HG02981 (cell line): ENCODE measurements at regions not wholly inside any gene's neighbourhood (a gene's known extent, or its start where the extent isn't known, plus 50 kb on each side); places are given as distances from the start of the nearest gene placed in this dataset.

Source experiments
- ATAC-seq: cut with Tn5 transposase; IDR thresholded peaks from one replicate; pipeline ENCODE4 v1.9.1; 2021; ENCODE audit warnings: mild to moderate bottlenecking, moderate library complexity; ENCODE audit not compliant: unreplicated experiment

GRCh38 chr15:69988541-69989225 is 109.0 kb downstream of the TLE3 start:
- ATAC-seq, result no peak

DNA sequence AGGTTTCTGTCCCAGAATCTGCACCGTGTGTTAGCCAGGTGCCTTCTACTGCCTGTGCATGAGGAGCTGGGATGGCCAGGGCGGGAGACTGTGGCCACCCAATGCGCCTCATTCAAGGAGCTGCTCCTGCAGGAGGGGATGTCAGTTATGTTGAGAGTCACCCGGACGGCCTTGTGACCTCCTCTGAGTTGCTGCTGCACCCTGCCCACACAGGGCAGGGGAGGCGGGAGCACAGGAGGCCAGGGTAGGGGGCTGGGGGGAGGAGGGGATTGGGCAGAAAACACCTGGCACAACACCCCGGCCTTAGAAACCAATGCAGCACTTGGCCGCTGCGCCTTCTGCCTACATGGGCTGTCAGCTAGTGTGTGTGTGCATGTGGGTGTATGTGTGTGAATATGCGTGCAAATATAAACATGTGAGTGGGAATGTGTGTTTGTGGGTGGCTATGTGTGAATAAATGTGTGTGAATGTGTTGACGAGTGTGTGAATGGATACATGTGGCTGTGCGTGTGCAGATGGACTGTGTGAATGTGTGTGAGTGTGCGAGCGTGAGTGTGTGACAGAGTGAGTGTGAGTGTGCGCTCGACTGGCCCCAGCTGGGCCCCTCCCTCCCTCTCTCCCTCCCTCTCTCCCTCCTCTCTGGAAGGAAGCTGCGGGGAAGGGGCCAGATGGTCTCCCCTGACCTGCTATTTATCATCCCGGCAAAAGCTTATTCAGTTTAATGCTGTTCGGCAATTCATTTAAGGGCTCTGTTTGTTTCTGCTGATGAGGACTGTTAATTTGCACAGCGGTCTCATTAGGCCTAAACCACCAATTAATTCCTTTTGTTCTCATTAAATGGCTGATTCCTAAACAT is 106.9 kb downstream of the TLE3 start:
- no peak for ATAC-seq

DNA sequence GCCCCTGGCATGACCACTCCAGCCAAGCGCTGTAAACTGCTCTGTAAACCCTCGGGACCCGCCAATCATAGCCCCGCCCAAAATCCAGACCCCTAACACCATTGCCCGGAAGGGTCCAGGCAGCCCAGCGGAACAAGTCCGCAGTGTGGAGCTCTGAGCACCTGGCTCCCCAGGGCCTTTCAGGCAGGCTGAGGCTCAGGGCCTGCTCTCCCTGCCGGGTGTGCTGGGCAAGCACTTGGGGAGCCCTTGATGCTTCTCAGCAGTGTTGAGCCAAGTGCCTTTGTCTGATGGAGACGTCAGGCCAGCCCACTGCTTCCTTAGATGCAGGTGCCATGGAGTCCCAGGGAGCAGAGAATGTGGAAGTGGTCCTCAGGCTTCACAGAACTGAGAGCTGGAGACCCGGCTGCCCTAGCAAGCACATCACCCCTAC is 106.2 kb downstream of the TLE3 start:
- no peak for ATAC-seq

DNA sequence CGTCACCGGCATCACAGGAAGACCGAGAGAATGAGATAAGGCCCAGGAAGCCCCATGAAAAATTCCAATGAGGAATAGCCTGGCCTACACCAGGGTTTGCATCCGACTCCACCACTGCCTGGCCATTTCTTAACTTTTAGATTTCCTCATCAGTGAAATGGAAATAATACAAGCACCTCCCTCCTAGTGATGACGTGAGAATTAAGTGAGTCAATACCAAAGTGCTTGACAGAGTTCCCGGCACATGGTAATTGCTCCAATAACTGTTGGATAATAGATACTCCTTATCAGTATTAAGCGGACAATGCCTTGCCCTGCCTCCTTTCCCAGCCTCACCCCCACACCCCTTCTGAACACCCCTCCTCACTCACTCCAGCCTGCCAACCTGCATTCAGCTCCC is 105.4 kb downstream of the TLE3 start:
- ATAC-seq, result no peak

DNA sequence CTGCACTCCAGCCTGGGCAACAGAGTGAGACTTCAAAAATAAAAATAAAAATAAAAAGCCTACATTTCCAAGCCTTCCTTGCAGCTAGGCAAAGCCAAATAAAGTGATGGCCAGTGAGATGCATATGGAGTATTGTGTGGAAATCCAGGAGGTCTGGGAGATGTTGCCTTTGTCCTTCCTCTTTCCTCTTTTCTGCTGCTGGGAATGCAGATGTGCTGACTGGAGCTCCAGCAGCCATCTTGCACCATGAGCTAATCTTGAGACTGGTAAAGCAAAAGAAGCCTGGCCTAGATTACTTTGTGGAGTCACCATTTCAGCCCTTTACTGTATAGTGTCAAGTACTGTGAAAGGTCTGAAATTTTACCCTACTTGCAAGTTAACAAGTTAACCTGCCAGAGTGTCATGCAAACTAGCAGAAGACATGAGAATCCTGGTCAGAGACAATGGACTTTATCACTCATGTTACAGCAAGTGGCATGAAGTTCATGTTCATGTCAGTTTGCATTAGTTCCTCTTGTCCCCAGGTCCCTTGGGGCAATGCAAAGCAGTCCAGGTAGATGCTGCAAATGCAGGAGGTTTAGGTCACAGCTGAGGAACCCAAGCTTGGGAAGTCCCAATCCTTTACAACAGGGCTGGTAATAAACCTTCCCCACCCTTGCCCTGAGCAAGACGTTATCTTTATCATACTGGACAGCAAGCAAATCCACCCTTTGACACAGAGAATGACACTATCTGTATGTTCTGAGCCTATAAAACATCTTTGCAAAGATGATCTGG is 103.1 kb downstream of the TLE3 start:
- ATAC-seq, result no peak

GRCh38 chr15:69996321-69997160 is 101.2 kb downstream of the TLE3 start:
- ATAC-seq, result no peak

- ATAC-seq, result no peak
Observed at GRCh38 chr15:69997161-69997485, 100.6 kb downstream of the TLE3 start.
